IMR-90 (cell line): ENCODE measurements at regions not wholly inside any gene's neighbourhood (a gene's known extent, or its start where the extent isn't known, plus 50 kb on each side); places are given as distances from the start of the nearest gene placed in this dataset.

Experiments
- ATAC-seq: fragments of 200-7000 bp; cut with Tn5 transposase; 2 replicates; pipeline ENCODE4 v1.9.1; 2020; ENCODE audit warnings: low read depth, mild to moderate bottlenecking, moderate library complexity
- BruUV-seq: library from RNA; stranded (reverse); fragments of 400-500 nt; replicated peaks from 2 replicates; lab custom pipeline; 2021; lab: Mats Ljungman, UMichigan
- CTCF ChIA-PET: fragments of 300-600 bp; formaldehyde crosslinking; extraction: SDS; loops from one replicate; lab custom pipeline; 2021; ENCODE audit warnings: antibody characterized with exemption; lab: Yijun Ruan, JAX
- POLR2A ChIA-PET: fragments of 300-600 bp; sonication (Branson Sonifier 250); formaldehyde crosslinking; loops from one replicate; lab custom pipeline; 2022; ENCODE audit warnings: antibody characterized with exemption; ENCODE audit not compliant: unreplicated experiment; lab: Charles Lee
- DNase-seq: peaks from one replicate; pipeline ENCODE4 v3.0.0; 2013
- H2AFZ ChIP-seq: replicated peaks from 2 replicates; pipeline ENCODE3; 2013; ENCODE audit warnings: low read length, mild to moderate bottlenecking; ENCODE audit not compliant: poor library complexity
- H2AK5ac ChIP-seq: 2 replicates; pipeline ENCODE4 v1.6.1; 2013; ENCODE audit warnings: low read depth, low read length, inconsistent platforms
- H2AK9ac ChIP-seq: replicated peaks from 2 replicates; pipeline ENCODE3; 2013; ENCODE audit warnings: mild to moderate bottlenecking, low read depth, low read length, moderate library complexity; ENCODE audit not compliant: poor library complexity
- H2BK120ac ChIP-seq: 2 replicates; pipeline ENCODE4 v1.6.1; 2013; ENCODE audit warnings: low read depth, low read length, inconsistent platforms
- H2BK15ac ChIP-seq: 3 replicates; pipeline ENCODE4 v1.6.1; 2013; ENCODE audit warnings: low read depth, low read length, inconsistent platforms
- H2BK20ac ChIP-seq: 2 replicates; pipeline ENCODE4 v1.6.1; 2013; ENCODE audit warnings: low read depth, mild to moderate bottlenecking, inconsistent platforms, low read length, moderate library complexity
- H2BK5ac ChIP-seq: 2 replicates; pipeline ENCODE4 v1.6.1; 2013; ENCODE audit warnings: mild to moderate bottlenecking, low read depth, low read length, inconsistent platforms; ENCODE audit not compliant: poor library complexity, severe bottlenecking
- H3K14ac ChIP-seq: replicated peaks from 2 replicates; pipeline ENCODE4 v1.6.1; 2013; ENCODE audit warnings: low read depth, low read length, inconsistent platforms
- H3K18ac ChIP-seq: 2 replicates; pipeline ENCODE4 v1.6.1; 2013; ENCODE audit warnings: low read depth, low read length, control low read depth
- H3K23ac ChIP-seq: 2 replicates; pipeline ENCODE4 v1.6.1; 2013; ENCODE audit warnings: low read depth, low read length, inconsistent platforms
- H3K27ac ChIP-seq: 2 replicates; pipeline ENCODE4 v1.5.1; 2013; ENCODE audit warnings: mild to moderate bottlenecking, control low read depth, low read length; ENCODE audit not compliant: insufficient read depth
- H3K27me3 ChIP-seq: 2 replicates; pipeline ENCODE4 v1.6.1; 2013; ENCODE audit warnings: low read length; ENCODE audit not compliant: control insufficient read depth, insufficient read depth
- H3K36me3 ChIP-seq: 2 replicates; pipeline ENCODE4 v1.6.1; 2013; ENCODE audit warnings: low read length, mixed read lengths; ENCODE audit not compliant: control insufficient read depth, insufficient read depth
- H3K4ac ChIP-seq: 2 replicates; pipeline ENCODE4 v1.6.1; 2013; ENCODE audit warnings: low read depth, low read length, inconsistent platforms
- H3K4me1 ChIP-seq: 2 replicates; pipeline ENCODE4 v1.6.1; 2013; ENCODE audit warnings: low read length, mixed read lengths; ENCODE audit not compliant: control insufficient read depth, insufficient read depth
- H3K4me2 ChIP-seq: 2 replicates; pipeline ENCODE4 v1.6.1; 2013; ENCODE audit warnings: low read depth, mild to moderate bottlenecking, control low read depth, low read length, moderate library complexity
- H3K4me3 ChIP-seq: 2 replicates; pipeline ENCODE4 v1.5.1; 2013; ENCODE audit warnings: low read depth, mild to moderate bottlenecking, control low read depth, low read length, moderate library complexity; ENCODE audit not compliant: insufficient read depth
- H3K56ac ChIP-seq: 2 replicates; pipeline ENCODE4 v1.6.1; 2013; ENCODE audit warnings: low read length, inconsistent platforms; ENCODE audit not compliant: insufficient read depth; ENCODE audit errors: extremely low read depth
- H3K79me1 ChIP-seq, 2 experiments: 2 replicates each; pipeline ENCODE4 v1.6.1; 2013; ENCODE audit warnings: low read length in 2 of 2, inconsistent platforms in 1 of 2, low read depth in 1 of 2
- H3K9ac ChIP-seq: 2 replicates; pipeline ENCODE4 v1.6.1; 2013; ENCODE audit warnings: low read depth, low read length, control low read depth
- H3K9me1 ChIP-seq: 2 replicates; pipeline ENCODE4 v1.6.1; 2013; ENCODE audit warnings: low read length, inconsistent platforms; ENCODE audit not compliant: insufficient read depth
- H3K9me3 ChIP-seq: 2 replicates; pipeline ENCODE4 v1.6.1; 2013; ENCODE audit warnings: low read length; ENCODE audit not compliant: control insufficient read depth, insufficient read depth
- H4K20me1 ChIP-seq: 2 replicates; pipeline ENCODE4 v1.6.1; 2013; ENCODE audit warnings: low read length, inconsistent platforms; ENCODE audit not compliant: insufficient read depth
- H4K5ac ChIP-seq: 2 replicates; pipeline ENCODE4 v1.6.1; 2013; ENCODE audit warnings: mild to moderate bottlenecking, low read depth, low read length, control low read depth
- H4K8ac ChIP-seq, 2 experiments: 2 replicates each; pipeline ENCODE4 v1.6.1; 2013; ENCODE audit warnings: low read depth in 2 of 2, low read length in 2 of 2, control low read depth in 1 of 2, inconsistent platforms in 1 of 2
- H4K91ac ChIP-seq: 2 replicates; pipeline ENCODE4 v1.6.1; 2013; ENCODE audit warnings: low read depth, low read length, inconsistent platforms; ENCODE audit not compliant: insufficient read depth
- BHLHE40 ChIP-seq: fragments of 150-350 bp; IDR thresholded peaks from 2 replicates; pipeline ENCODE4 v1.6.1; 2016; ENCODE audit warnings: mild to moderate bottlenecking, low read depth, low read length
- CEBPB ChIP-seq: IDR thresholded peaks from 2 replicates; pipeline ENCODE4 v1.6.1; 2012; ENCODE audit warnings: low read depth, low read length, improper control_type of control experiment
- CHD1 ChIP-seq: IDR thresholded peaks from 2 replicates; pipeline ENCODE4 v1.6.1; 2012; ENCODE audit warnings: low read depth, low read length, improper control_type of control experiment
- ELK1 ChIP-seq: fragments of 150-350 bp; IDR thresholded peaks from 2 replicates; pipeline ENCODE4 v1.6.1; 2016; ENCODE audit warnings: low read depth, mild to moderate bottlenecking, low read length, moderate library complexity, borderline replicate concordance
- FOS ChIP-seq: fragments of 150-350 bp; IDR thresholded peaks from 2 replicates; pipeline ENCODE4 v1.6.1; 2016; ENCODE audit warnings: low read depth, low read length
- MAFK ChIP-seq: IDR thresholded peaks from 2 replicates; pipeline ENCODE4 v1.6.1; 2012; ENCODE audit warnings: low read depth, low read length, improper control_type of control experiment
- MAZ ChIP-seq: IDR thresholded peaks from 2 replicates; pipeline ENCODE4 v1.6.1; 2012; ENCODE audit warnings: low read depth, mild to moderate bottlenecking, low read length, improper control_type of control experiment, moderate library complexity, borderline replicate concordance
- MXI1 ChIP-seq: IDR thresholded peaks from 2 replicates; pipeline ENCODE4 v1.6.1; 2012; ENCODE audit warnings: low read depth, mild to moderate bottlenecking, low read length, moderate library complexity, borderline replicate concordance
- NFE2L2 ChIP-seq: fragments of 150-350 bp; IDR thresholded peaks from 2 replicates; pipeline ENCODE4 v1.6.1; 2016; ENCODE audit warnings: low read depth, mild to moderate bottlenecking, low read length
- POLR2A ChIP-seq: IDR thresholded peaks from 2 replicates; pipeline ENCODE4 v1.6.1; 2012; ENCODE audit warnings: mild to moderate bottlenecking, low read depth, low read length
- RAD21 ChIP-seq: IDR thresholded peaks from 2 replicates; pipeline ENCODE4 v1.6.1; 2012; ENCODE audit warnings: low read length, improper control_type of control experiment
- RCOR1 ChIP-seq: IDR thresholded peaks from 2 replicates; pipeline ENCODE4 v1.6.1; 2012; ENCODE audit warnings: mild to moderate bottlenecking, low read length, improper control_type of control experiment; ENCODE audit not compliant: insufficient replicate concordance
- RFX5 ChIP-seq: IDR thresholded peaks from 2 replicates; pipeline ENCODE4 v1.8.0; 2012; ENCODE audit warnings: low read depth, mild to moderate bottlenecking, low read length, moderate library complexity
- SMC3 ChIP-seq: fragments of 150-350 bp; IDR thresholded peaks from 2 replicates; pipeline ENCODE4 v1.6.1; 2016; ENCODE audit warnings: low read depth, mild to moderate bottlenecking, antibody characterized with exemption, low read length, moderate library complexity
- USF2 ChIP-seq: fragments of 150-350 bp; IDR thresholded peaks from 2 replicates; pipeline ENCODE4 v1.6.1; 2017; ENCODE audit warnings: mild to moderate bottlenecking, antibody characterized with exemption, low read length, low read depth
- WGBS, 2 experiments: methylation state at CpG; one replicate each; pipeline versions ENCODE4 v1.1.5 to v1.1.7; 2013; ENCODE audit warnings: missing lambda C conversion rate in 2 of 2; ENCODE audit not compliant: insufficient read length in 1 of 2; ENCODE audit errors: extremely low coverage in 2 of 2; 5-methylcytosine and 5-hydroxymethylcytosine counted together
- dilution Hi-C: fragments of 300-500 bp; cut with HindIII; formaldehyde crosslinking; loops from one replicate; pipeline ENCODE4 v1.14.3; 2018; ENCODE audit warnings: low sequenced_read_pairs; ENCODE audit not compliant: unreplicated experiment
- in situ Hi-C: fragments of 300-500 bp; cut with MboI; formaldehyde crosslinking; loops from 3 replicates; pipeline ENCODE4 v1.14.3; 2019; ENCODE audit warnings: low sequenced_read_pairs, inconsistent platforms, mixed read lengths
- intact Hi-C: fragments of 100-400 bp; cut with micrococcal nuclease; formaldehyde crosslinking; loops from 2 replicates; pipeline ENCODE4 v1.10.0; 2022
- TF ChIP-seq, protein P1 (sequence below): conservative IDR thresholded peaks from 2 replicates; pipeline ENCODE4 v1.5.1; 2012; ENCODE audit warnings: mild to moderate bottlenecking, low read depth, low read length, improper control_type of control experiment

DNA sequence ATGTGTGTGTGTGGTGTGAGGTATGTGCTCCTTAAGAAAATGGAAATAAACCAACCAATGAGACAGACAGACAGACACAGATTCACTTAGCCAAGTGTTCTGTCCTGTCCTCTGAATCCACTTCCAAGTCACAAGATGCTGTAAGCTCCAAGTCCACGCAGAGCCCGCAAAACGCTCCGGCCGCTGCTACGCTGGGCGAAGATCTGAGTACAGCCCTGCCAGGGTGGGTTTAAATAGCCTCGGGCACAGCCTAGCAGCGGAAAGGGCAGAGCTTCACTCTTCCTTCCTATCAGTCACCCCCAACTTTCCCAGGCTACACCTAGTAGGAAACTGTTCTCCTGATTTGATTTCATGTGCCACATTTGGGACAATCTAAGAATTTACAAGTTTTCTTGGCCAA lies 121.2 kb upstream of the ANKRD30BL start:
- Histone ChIP-seq H3K9me1 (no peaks in the 10 kb centered on the region), H3K4me2 (no peak overlapping the region), H3K9me3 (peaks cover 9% of the 10 kb centered on the region; the same call in 1 of the 2 replicates), H2AFZ (no peak overlapping the region), H2BK120ac (no peak overlapping the region), H3K4me1 (no peaks in the 10 kb centered on the region), H4K20me1 (no peaks in the 10 kb centered on the region), H2BK5ac (no peak overlapping the region), H3K9ac (no peak overlapping the region), H2AK9ac (no peak overlapping the region), H3K56ac (no peak overlapping the region), H3K14ac (no peak overlapping the region), H3K79me1 (no peaks in the 10 kb centered on the region), H3K18ac (no peak overlapping the region), H3K27ac (no peak overlapping the region), H2AK5ac (no peak overlapping the region), H4K8ac (no peak overlapping the region), H3K4ac (no peak overlapping the region), H3K4me3 (no peak overlapping the region), H3K27me3 (no peaks in the 10 kb centered on the region), H3K23ac (no peak overlapping the region), H4K5ac (no peak overlapping the region), H3K36me3 (no peaks in the 10 kb centered on the region), H2BK20ac (no peak overlapping the region), H4K91ac (no peak overlapping the region), H2BK15ac (no peak overlapping the region)
- 97% methylated on average over 7 of the region's 9 CpGs; no CpG with 5 or more reads in 1 of the 2 experiments for whole genome bisulfite sequencing, 2 experiments
- intact Hi-C loops = no loop called here
- in situ Hi-C loops = no loop called here
- no peak for DNase-seq
- ChIA-PET POLR2A (no interaction called here), CTCF (no interaction called here)
- BruUV-seq = no TSS peak
- no peak for TF ChIP-seq RAD21
- no peak for TF ChIP-seq BHLHE40
- no peak for TF ChIP-seq FOS
- no peak for TF ChIP-seq ELK1
- no peak for TF ChIP-seq MXI1
- TF ChIP-seq RFX5 = no peak
- TF ChIP-seq CEBPB = no peak
- TF ChIP-seq SMC3 = no peak
- TF ChIP-seq, protein P1, sequence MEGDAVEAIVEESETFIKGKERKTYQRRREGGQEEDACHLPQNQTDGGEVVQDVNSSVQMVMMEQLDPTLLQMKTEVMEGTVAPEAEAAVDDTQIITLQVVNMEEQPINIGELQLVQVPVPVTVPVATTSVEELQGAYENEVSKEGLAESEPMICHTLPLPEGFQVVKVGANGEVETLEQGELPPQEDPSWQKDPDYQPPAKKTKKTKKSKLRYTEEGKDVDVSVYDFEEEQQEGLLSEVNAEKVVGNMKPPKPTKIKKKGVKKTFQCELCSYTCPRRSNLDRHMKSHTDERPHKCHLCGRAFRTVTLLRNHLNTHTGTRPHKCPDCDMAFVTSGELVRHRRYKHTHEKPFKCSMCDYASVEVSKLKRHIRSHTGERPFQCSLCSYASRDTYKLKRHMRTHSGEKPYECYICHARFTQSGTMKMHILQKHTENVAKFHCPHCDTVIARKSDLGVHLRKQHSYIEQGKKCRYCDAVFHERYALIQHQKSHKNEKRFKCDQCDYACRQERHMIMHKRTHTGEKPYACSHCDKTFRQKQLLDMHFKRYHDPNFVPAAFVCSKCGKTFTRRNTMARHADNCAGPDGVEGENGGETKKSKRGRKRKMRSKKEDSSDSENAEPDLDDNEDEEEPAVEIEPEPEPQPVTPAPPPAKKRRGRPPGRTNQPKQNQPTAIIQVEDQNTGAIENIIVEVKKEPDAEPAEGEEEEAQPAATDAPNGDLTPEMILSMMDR = no peak
- TF ChIP-seq NFE2L2 = no peak
- no peak for TF ChIP-seq MAFK
- TF ChIP-seq CHD1 = no peak
- no peak for TF ChIP-seq RCOR1
- TF ChIP-seq POLR2A = no peak
- TF ChIP-seq MAZ = no peak
- TF ChIP-seq USF2 = no peak
- dilution Hi-C loops = no loop called here
- no peak for ATAC-seq
